ENCODE measurements at regions not wholly inside any gene's neighbourhood (a gene's known extent, or its start where the extent isn't known, plus 50 kb on each side); places are given as distances from the start of the nearest gene placed in this dataset.
"Not testable (repeated sequence)": the region's sequence is repeated elsewhere in the genome, so short reads cannot be mapped to it uniquely, and the experiment has no call there.

GRCh38 chr17:72565758-72566157, 444.9 kb downstream of the SOX9 start:
- DNase-seq, result no peak

- DNase-seq, result no peak
These were observed 446.1 kb downstream of the SOX9 start for GRCh38 chr17:72566671-72567484.

GRCh38 chr17:72567774-72568173, 447.0 kb downstream of the SOX9 start:
- no peak for DNase-seq

GRCh38 chr17:72569148-72569946, 448.5 kb downstream of the SOX9 start:
- DNase-seq, result no peak

GRCh38 chr17:72571813-72572396, 451.1 kb downstream of the SOX9 start:
- DNase-seq, result no peak

GRCh38 chr17:72572604-72573491, 452.0 kb downstream of the SOX9 start:
- DNase-seq, result peak; percentile 33

- not testable (repeated sequence) for DNase-seq
These were observed 452.6 kb downstream of the SOX9 start for GRCh38 chr17:72573492-72573801.

GRCh38 chr17:72574675-72575510, 454.1 kb downstream of the SOX9 start:
- DNase-seq, result no peak

- no peak for DNase-seq
These were observed 454.9 kb downstream of the SOX9 start for GRCh38 chr17:72575542-72576233.

GRCh38 chr17:72576289-72576759, 455.5 kb downstream of the SOX9 start:
- DNase-seq, result no peak

DNA sequence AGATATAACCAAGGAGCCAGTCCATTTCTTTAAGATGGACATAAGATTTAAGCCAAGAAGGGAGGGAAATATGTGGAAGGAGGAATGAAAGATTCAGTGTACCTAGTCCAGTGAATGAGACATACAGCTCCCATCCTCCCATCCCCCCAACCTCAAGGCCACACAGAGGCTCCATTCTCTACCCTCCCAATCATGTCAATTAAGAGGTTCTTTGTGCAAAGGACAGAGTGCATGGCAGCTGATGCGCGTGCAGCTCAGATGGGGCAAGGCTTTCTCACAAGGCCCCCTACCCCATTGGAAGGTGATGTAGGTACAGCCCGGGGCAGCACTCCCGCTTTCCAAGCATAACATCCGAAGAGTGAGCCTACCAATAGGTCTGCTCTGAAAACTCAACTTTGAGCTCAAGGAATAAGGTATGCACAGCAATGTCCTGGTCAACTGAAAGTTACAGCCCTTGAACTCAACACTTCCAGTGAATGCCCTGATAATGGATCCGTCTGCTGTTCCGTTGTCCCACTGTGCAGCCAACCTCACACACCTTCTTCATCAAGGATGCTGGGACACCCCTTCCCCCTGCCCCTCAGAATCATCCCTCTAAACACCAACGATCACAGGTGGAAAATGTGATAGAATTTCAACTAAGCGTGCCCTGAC, 458.1 kb downstream of the SOX9 start:
- DNase-seq, result no peak

DNA sequence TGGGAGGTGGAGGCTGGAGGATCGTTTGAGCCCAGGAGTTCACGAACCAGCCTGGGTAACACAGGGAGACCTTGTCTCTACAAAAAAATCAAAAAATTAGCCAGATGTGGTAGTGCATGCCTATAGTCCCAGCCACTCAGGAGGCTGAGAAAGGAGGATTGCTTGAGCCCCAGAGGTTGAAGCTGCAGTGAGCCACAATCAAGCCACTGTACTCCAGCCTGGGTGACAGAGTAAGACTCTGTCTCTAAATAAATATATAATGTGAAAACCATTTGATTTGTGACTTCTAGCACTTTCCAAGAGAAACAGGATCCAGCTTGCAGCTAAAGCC, 459.1 kb downstream of the SOX9 start:
- no peak for DNase-seq

DNA sequence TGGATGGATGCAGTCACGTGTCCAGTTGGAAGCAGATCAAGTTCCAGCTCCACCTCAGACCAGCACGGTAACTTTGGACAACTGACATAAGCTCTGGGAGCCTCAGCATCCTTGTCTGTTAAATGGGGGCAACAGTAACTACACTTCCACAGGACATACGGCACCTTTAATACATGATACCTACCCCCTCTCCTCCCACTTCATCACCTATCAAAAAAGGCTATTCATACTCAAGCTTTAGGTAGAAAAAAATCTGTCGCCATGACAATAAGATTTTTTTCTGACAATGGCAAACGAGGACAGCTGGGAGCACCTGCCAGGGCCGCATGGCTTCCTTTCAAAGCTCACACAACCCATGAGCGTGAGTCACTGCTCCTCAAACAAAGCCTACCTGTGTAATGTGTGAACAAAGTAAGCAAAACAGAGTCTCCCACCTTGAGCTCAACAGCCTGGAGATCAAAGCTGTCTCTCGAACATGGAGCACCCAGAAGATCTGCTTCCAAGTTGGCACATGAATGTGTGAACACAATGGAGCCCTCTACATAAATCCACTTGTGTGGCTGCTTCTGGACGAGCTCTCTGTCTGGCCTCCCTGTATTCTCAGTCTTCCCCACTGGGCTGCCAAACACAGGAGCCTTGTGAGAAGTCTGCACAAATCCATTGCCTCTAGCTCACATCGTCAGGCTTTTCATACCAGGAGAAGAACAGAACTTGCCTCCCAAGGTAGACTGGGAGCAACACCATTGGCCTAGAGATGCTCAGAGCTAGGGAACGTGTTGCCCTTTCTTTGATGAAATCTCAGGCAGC, 459.7 kb downstream of the SOX9 start:
- no peak for DNase-seq

DNA sequence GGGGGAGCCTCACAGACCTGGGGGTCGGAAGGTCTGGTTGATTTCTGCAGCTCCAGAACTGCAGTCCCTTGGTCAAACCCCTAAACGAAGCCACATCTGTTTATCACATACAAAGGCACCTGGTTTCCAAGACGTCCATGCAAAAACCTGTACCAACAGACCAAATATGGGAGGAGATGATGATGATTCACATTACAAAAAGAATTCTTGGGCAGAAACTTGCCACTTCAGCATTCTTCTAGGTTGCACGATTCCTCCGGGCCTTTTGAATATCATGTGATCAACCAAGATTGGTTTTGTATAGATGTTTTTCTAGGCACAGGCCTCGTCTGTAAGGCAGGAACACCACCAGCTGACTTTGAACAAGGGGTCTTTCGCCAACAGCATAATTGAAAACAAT, 466.3 kb downstream of the SOX9 start:
- DNase-seq, result no peak

- peak; percentile 56 for DNase-seq
These were observed 467.1 kb downstream of the SOX9 start for GRCh38 chr17:72587773-72588511.

- no peak for DNase-seq
These were observed 467.7 kb downstream of the SOX9 start for GRCh38 chr17:72588561-72588960.

DNA sequence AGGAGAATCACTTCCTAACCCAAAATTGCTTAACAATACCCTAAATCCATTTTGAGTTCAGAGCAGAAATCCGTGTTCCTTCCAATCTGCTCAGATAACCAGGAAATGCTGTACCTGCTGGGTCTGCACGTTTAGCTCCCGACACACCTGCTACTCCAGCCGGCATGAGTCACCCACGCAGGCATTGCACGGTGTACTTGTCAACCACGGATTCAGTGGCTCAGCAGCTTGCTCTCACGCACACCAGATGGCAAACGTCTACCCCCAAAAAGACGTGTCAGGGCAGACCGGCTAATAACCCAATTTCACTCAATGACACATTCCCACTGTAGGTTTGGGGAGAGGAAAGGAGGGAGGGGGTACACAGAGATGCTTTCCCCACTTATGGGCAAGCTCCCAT, 468.1 kb downstream of the SOX9 start:
- peak; percentile 60 for DNase-seq

DNA sequence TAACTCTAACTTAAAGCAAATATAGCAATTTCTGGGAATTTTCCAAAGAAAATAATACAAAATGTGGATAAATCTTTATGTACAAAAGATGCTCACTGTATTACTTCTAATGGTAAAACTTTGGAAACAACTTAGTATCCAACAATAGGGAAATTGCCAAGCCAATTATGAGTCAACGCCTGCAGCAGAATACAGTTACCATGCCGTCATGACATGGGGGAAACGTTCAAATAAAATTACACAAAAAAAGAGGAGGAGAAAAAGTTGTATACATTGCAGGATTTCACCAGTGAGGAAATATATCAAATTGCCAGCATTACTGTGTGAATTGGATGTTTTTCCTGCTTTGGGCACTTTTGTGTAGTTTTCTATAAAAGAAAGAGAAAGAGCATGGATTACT, 469.6 kb downstream of the SOX9 start:
- peak; percentile 79 for DNase-seq

DNA sequence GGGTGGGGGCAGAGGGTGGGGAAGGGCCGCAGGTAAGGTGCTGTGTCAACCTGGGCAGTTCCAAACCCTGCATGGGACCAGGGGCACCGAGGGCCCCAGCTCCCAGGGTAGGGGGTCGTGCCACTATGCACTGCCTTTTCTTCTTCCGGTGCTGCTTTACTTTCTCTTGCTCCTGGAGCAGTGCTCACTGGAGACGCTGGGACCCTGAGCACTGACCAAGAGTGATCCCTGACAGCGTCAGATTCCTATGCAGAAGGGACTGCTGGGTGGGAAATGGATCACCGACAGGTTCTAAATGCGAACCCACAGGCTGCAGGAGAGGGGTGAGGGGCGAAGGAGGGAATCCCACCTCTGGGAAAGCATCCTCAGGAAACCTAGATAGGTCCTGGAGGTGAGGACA, 470.1 kb downstream of the SOX9 start:
- DNase-seq, result no peak

Data from HCEC 1CT (cell line).